IMR-90 (cell line): ENCODE measurements at regions not wholly inside any gene's neighbourhood (a gene's known extent, or its start where the extent isn't known, plus 50 kb on each side); places are given as distances from the start of the nearest gene placed in this dataset.

Source experiments
- ATAC-seq: fragments of 200-7000 bp; cut with Tn5 transposase; 2 replicates; pipeline ENCODE4 v1.9.1; 2020; ENCODE audit warnings: low read depth, mild to moderate bottlenecking, moderate library complexity
- BruUV-seq: library from RNA; stranded (reverse); fragments of 400-500 nt; replicated peaks from 2 replicates; lab custom pipeline; 2021; lab: Mats Ljungman, UMichigan
- CTCF ChIA-PET: fragments of 300-600 bp; formaldehyde crosslinking; extraction: SDS; loops from one replicate; lab custom pipeline; 2021; ENCODE audit warnings: antibody characterized with exemption; lab: Yijun Ruan, JAX
- POLR2A ChIA-PET: fragments of 300-600 bp; sonication (Branson Sonifier 250); formaldehyde crosslinking; loops from one replicate; lab custom pipeline; 2022; ENCODE audit warnings: antibody characterized with exemption; ENCODE audit not compliant: unreplicated experiment; lab: Charles Lee
- DNase-seq: peaks from one replicate; pipeline ENCODE4 v3.0.0; 2013
- H2AFZ ChIP-seq: replicated peaks from 2 replicates; pipeline ENCODE3; 2013; ENCODE audit warnings: low read length, mild to moderate bottlenecking; ENCODE audit not compliant: poor library complexity
- H2AK5ac ChIP-seq: 2 replicates; pipeline ENCODE4 v1.6.1; 2013; ENCODE audit warnings: low read depth, low read length, inconsistent platforms
- H2AK9ac ChIP-seq: replicated peaks from 2 replicates; pipeline ENCODE3; 2013; ENCODE audit warnings: mild to moderate bottlenecking, low read depth, low read length, moderate library complexity; ENCODE audit not compliant: poor library complexity
- H2BK120ac ChIP-seq: 2 replicates; pipeline ENCODE4 v1.6.1; 2013; ENCODE audit warnings: low read depth, low read length, inconsistent platforms
- H2BK15ac ChIP-seq: 3 replicates; pipeline ENCODE4 v1.6.1; 2013; ENCODE audit warnings: low read depth, low read length, inconsistent platforms
- H2BK20ac ChIP-seq: 2 replicates; pipeline ENCODE4 v1.6.1; 2013; ENCODE audit warnings: low read depth, mild to moderate bottlenecking, inconsistent platforms, low read length, moderate library complexity
- H2BK5ac ChIP-seq: 2 replicates; pipeline ENCODE4 v1.6.1; 2013; ENCODE audit warnings: mild to moderate bottlenecking, low read depth, low read length, inconsistent platforms; ENCODE audit not compliant: poor library complexity, severe bottlenecking
- H3K14ac ChIP-seq: replicated peaks from 2 replicates; pipeline ENCODE4 v1.6.1; 2013; ENCODE audit warnings: low read depth, low read length, inconsistent platforms
- H3K18ac ChIP-seq: 2 replicates; pipeline ENCODE4 v1.6.1; 2013; ENCODE audit warnings: low read depth, low read length, control low read depth
- H3K23ac ChIP-seq: 2 replicates; pipeline ENCODE4 v1.6.1; 2013; ENCODE audit warnings: low read depth, low read length, inconsistent platforms
- H3K27ac ChIP-seq: 2 replicates; pipeline ENCODE4 v1.5.1; 2013; ENCODE audit warnings: mild to moderate bottlenecking, control low read depth, low read length; ENCODE audit not compliant: insufficient read depth
- H3K27me3 ChIP-seq: 2 replicates; pipeline ENCODE4 v1.6.1; 2013; ENCODE audit warnings: low read length; ENCODE audit not compliant: control insufficient read depth, insufficient read depth
- H3K36me3 ChIP-seq: 2 replicates; pipeline ENCODE4 v1.6.1; 2013; ENCODE audit warnings: low read length, mixed read lengths; ENCODE audit not compliant: control insufficient read depth, insufficient read depth
- H3K4ac ChIP-seq: 2 replicates; pipeline ENCODE4 v1.6.1; 2013; ENCODE audit warnings: low read depth, low read length, inconsistent platforms
- H3K4me1 ChIP-seq: 2 replicates; pipeline ENCODE4 v1.6.1; 2013; ENCODE audit warnings: low read length, mixed read lengths; ENCODE audit not compliant: control insufficient read depth, insufficient read depth
- H3K4me2 ChIP-seq: 2 replicates; pipeline ENCODE4 v1.6.1; 2013; ENCODE audit warnings: low read depth, mild to moderate bottlenecking, control low read depth, low read length, moderate library complexity
- H3K4me3 ChIP-seq: 2 replicates; pipeline ENCODE4 v1.5.1; 2013; ENCODE audit warnings: low read depth, mild to moderate bottlenecking, control low read depth, low read length, moderate library complexity; ENCODE audit not compliant: insufficient read depth
- H3K56ac ChIP-seq: 2 replicates; pipeline ENCODE4 v1.6.1; 2013; ENCODE audit warnings: low read length, inconsistent platforms; ENCODE audit not compliant: insufficient read depth; ENCODE audit errors: extremely low read depth
- H3K79me1 ChIP-seq, 2 experiments: 2 replicates each; pipeline ENCODE4 v1.6.1; 2013; ENCODE audit warnings: low read length in 2 of 2, inconsistent platforms in 1 of 2, low read depth in 1 of 2
- H3K9ac ChIP-seq: 2 replicates; pipeline ENCODE4 v1.6.1; 2013; ENCODE audit warnings: low read depth, low read length, control low read depth
- H3K9me1 ChIP-seq: 2 replicates; pipeline ENCODE4 v1.6.1; 2013; ENCODE audit warnings: low read length, inconsistent platforms; ENCODE audit not compliant: insufficient read depth
- H3K9me3 ChIP-seq: 2 replicates; pipeline ENCODE4 v1.6.1; 2013; ENCODE audit warnings: low read length; ENCODE audit not compliant: control insufficient read depth, insufficient read depth
- H4K20me1 ChIP-seq: 2 replicates; pipeline ENCODE4 v1.6.1; 2013; ENCODE audit warnings: low read length, inconsistent platforms; ENCODE audit not compliant: insufficient read depth
- H4K5ac ChIP-seq: 2 replicates; pipeline ENCODE4 v1.6.1; 2013; ENCODE audit warnings: mild to moderate bottlenecking, low read depth, low read length, control low read depth
- H4K8ac ChIP-seq, 2 experiments: 2 replicates each; pipeline ENCODE4 v1.6.1; 2013; ENCODE audit warnings: low read depth in 2 of 2, low read length in 2 of 2, control low read depth in 1 of 2, inconsistent platforms in 1 of 2
- H4K91ac ChIP-seq: 2 replicates; pipeline ENCODE4 v1.6.1; 2013; ENCODE audit warnings: low read depth, low read length, inconsistent platforms; ENCODE audit not compliant: insufficient read depth
- BHLHE40 ChIP-seq: fragments of 150-350 bp; IDR thresholded peaks from 2 replicates; pipeline ENCODE4 v1.6.1; 2016; ENCODE audit warnings: mild to moderate bottlenecking, low read depth, low read length
- CEBPB ChIP-seq: IDR thresholded peaks from 2 replicates; pipeline ENCODE4 v1.6.1; 2012; ENCODE audit warnings: low read depth, low read length, improper control_type of control experiment
- CHD1 ChIP-seq: IDR thresholded peaks from 2 replicates; pipeline ENCODE4 v1.6.1; 2012; ENCODE audit warnings: low read depth, low read length, improper control_type of control experiment
- FOS ChIP-seq: fragments of 150-350 bp; IDR thresholded peaks from 2 replicates; pipeline ENCODE4 v1.6.1; 2016; ENCODE audit warnings: low read depth, low read length
- MAFK ChIP-seq: IDR thresholded peaks from 2 replicates; pipeline ENCODE4 v1.6.1; 2012; ENCODE audit warnings: low read depth, low read length, improper control_type of control experiment
- MAZ ChIP-seq: IDR thresholded peaks from 2 replicates; pipeline ENCODE4 v1.6.1; 2012; ENCODE audit warnings: low read depth, mild to moderate bottlenecking, low read length, improper control_type of control experiment, moderate library complexity, borderline replicate concordance
- MXI1 ChIP-seq: IDR thresholded peaks from 2 replicates; pipeline ENCODE4 v1.6.1; 2012; ENCODE audit warnings: low read depth, mild to moderate bottlenecking, low read length, moderate library complexity, borderline replicate concordance
- NFE2L2 ChIP-seq: fragments of 150-350 bp; IDR thresholded peaks from 2 replicates; pipeline ENCODE4 v1.6.1; 2016; ENCODE audit warnings: low read depth, mild to moderate bottlenecking, low read length
- POLR2A ChIP-seq: IDR thresholded peaks from 2 replicates; pipeline ENCODE4 v1.6.1; 2012; ENCODE audit warnings: mild to moderate bottlenecking, low read depth, low read length
- RAD21 ChIP-seq: IDR thresholded peaks from 2 replicates; pipeline ENCODE4 v1.6.1; 2012; ENCODE audit warnings: low read length, improper control_type of control experiment
- RCOR1 ChIP-seq: IDR thresholded peaks from 2 replicates; pipeline ENCODE4 v1.6.1; 2012; ENCODE audit warnings: mild to moderate bottlenecking, low read length, improper control_type of control experiment; ENCODE audit not compliant: insufficient replicate concordance
- RFX5 ChIP-seq: IDR thresholded peaks from 2 replicates; pipeline ENCODE4 v1.8.0; 2012; ENCODE audit warnings: low read depth, mild to moderate bottlenecking, low read length, moderate library complexity
- SMC3 ChIP-seq: fragments of 150-350 bp; IDR thresholded peaks from 2 replicates; pipeline ENCODE4 v1.6.1; 2016; ENCODE audit warnings: low read depth, mild to moderate bottlenecking, antibody characterized with exemption, low read length, moderate library complexity
- WGBS, 2 experiments: methylation state at CpG; one replicate each; pipeline versions ENCODE4 v1.1.5 to v1.1.7; 2013; ENCODE audit warnings: missing lambda C conversion rate in 2 of 2; ENCODE audit not compliant: insufficient read length in 1 of 2; ENCODE audit errors: extremely low coverage in 2 of 2; 5-methylcytosine and 5-hydroxymethylcytosine counted together
- dilution Hi-C: fragments of 300-500 bp; cut with HindIII; formaldehyde crosslinking; loops from one replicate; pipeline ENCODE4 v1.14.3; 2018; ENCODE audit warnings: low sequenced_read_pairs; ENCODE audit not compliant: unreplicated experiment
- in situ Hi-C: fragments of 300-500 bp; cut with MboI; formaldehyde crosslinking; loops from 3 replicates; pipeline ENCODE4 v1.14.3; 2019; ENCODE audit warnings: low sequenced_read_pairs, inconsistent platforms, mixed read lengths
- intact Hi-C: fragments of 100-400 bp; cut with micrococcal nuclease; formaldehyde crosslinking; loops from 2 replicates; pipeline ENCODE4 v1.10.0; 2022
- TF ChIP-seq, protein P1 (sequence below): fragments of 150-350 bp; IDR thresholded peaks from 2 replicates; pipeline ENCODE4 v1.6.1; 2016; ENCODE audit warnings: low read depth, mild to moderate bottlenecking, low read length, moderate library complexity, borderline replicate concordance
- TF ChIP-seq, protein P2 (sequence below): fragments of 150-350 bp; IDR thresholded peaks from 2 replicates; pipeline ENCODE4 v1.6.1; 2017; ENCODE audit warnings: mild to moderate bottlenecking, antibody characterized with exemption, low read length, low read depth
- TF ChIP-seq, protein P3 (sequence below): conservative IDR thresholded peaks from 2 replicates; pipeline ENCODE4 v1.5.1; 2012; ENCODE audit warnings: mild to moderate bottlenecking, low read depth, low read length, improper control_type of control experiment

DNA sequence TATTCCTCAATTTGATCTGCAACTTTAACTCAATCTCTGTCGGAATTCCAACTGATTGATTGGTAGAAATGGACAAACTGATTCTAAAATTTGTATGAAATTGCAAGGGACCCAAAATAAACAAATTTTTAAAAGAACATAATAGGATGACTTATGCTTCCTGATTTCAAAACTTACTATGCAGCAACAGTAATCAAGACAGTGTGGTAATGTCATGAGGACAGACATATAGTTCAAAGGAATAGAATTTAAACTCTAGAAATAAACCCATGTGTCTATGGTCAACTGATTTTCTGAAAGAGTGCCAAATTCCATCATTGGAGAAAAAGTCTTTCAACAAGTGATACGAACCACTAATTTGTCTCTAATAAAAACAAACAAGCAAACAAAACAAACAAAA is 1320.1 kb upstream of the GJE1 start:
- ChIA-PET CTCF (no interaction called here), POLR2A (no interaction called here)
- no peak overlapping the region for H4K5ac ChIP-seq
- no peak overlapping the region for H3K27ac ChIP-seq
- H3K4ac ChIP-seq: no peak overlapping the region
- BruUV-seq: no TSS peak
- no peaks in the 10 kb centered on the region for H3K79me1 ChIP-seq
- no peak overlapping the region for H3K4me2 ChIP-seq
- 83% methylated on average over 1 of the region's 2 CpGs; no CpG with 5 or more reads in 1 of the 2 experiments for WGBS, 2 experiments
- H2BK20ac ChIP-seq: no peak overlapping the region
- dilution Hi-C loops: no loop called here
- no peaks in the 10 kb centered on the region for H3K36me3 ChIP-seq
- ATAC-seq (no peak), DNase-seq (no peak)
- in situ Hi-C loops: no loop called here
- H3K14ac ChIP-seq: no peak overlapping the region
- H3K27me3 ChIP-seq: no peaks in the 10 kb centered on the region
- H2AK5ac ChIP-seq: no peak overlapping the region
- no peak overlapping the region for H3K23ac ChIP-seq
- no peak for TF ChIP-seq FOS
- no peak for TF ChIP-seq RCOR1
- TF ChIP-seq MXI1: no peak
- no peak for TF ChIP-seq NFE2L2
- no peak for TF ChIP-seq SMC3
- TF ChIP-seq, protein P1, sequence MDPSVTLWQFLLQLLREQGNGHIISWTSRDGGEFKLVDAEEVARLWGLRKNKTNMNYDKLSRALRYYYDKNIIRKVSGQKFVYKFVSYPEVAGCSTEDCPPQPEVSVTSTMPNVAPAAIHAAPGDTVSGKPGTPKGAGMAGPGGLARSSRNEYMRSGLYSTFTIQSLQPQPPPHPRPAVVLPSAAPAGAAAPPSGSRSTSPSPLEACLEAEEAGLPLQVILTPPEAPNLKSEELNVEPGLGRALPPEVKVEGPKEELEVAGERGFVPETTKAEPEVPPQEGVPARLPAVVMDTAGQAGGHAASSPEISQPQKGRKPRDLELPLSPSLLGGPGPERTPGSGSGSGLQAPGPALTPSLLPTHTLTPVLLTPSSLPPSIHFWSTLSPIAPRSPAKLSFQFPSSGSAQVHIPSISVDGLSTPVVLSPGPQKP: no peak
- no peak for TF ChIP-seq BHLHE40
- no peak for TF ChIP-seq POLR2A
- no peak for TF ChIP-seq MAZ
- TF ChIP-seq, protein P2, sequence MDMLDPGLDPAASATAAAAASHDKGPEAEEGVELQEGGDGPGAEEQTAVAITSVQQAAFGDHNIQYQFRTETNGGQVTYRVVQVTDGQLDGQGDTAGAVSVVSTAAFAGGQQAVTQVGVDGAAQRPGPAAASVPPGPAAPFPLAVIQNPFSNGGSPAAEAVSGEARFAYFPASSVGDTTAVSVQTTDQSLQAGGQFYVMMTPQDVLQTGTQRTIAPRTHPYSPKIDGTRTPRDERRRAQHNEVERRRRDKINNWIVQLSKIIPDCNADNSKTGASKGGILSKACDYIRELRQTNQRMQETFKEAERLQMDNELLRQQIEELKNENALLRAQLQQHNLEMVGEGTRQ: no peak
- no peak for TF ChIP-seq RFX5
- no peak for TF ChIP-seq CHD1
- TF ChIP-seq CEBPB: no peak
- TF ChIP-seq, protein P3, sequence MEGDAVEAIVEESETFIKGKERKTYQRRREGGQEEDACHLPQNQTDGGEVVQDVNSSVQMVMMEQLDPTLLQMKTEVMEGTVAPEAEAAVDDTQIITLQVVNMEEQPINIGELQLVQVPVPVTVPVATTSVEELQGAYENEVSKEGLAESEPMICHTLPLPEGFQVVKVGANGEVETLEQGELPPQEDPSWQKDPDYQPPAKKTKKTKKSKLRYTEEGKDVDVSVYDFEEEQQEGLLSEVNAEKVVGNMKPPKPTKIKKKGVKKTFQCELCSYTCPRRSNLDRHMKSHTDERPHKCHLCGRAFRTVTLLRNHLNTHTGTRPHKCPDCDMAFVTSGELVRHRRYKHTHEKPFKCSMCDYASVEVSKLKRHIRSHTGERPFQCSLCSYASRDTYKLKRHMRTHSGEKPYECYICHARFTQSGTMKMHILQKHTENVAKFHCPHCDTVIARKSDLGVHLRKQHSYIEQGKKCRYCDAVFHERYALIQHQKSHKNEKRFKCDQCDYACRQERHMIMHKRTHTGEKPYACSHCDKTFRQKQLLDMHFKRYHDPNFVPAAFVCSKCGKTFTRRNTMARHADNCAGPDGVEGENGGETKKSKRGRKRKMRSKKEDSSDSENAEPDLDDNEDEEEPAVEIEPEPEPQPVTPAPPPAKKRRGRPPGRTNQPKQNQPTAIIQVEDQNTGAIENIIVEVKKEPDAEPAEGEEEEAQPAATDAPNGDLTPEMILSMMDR: no peak
- TF ChIP-seq MAFK: no peak
- TF ChIP-seq RAD21: no peak
- no peak overlapping the region for H2BK5ac ChIP-seq
- H2BK15ac ChIP-seq: no peak overlapping the region
- no peak overlapping the region for H4K8ac ChIP-seq
- intact Hi-C loops: no loop called here
- H3K9me3 ChIP-seq: peaks cover 4% of the 10 kb centered on the region; the same call in 1 of the 2 replicates
- no peak overlapping the region for H3K18ac ChIP-seq
- no peak overlapping the region for H4K91ac ChIP-seq
- no peaks in the 10 kb centered on the region for H4K20me1 ChIP-seq
- H3K9me1 ChIP-seq: no peaks in the 10 kb centered on the region
- H3K9ac ChIP-seq: no peak overlapping the region
- H3K4me1 ChIP-seq: no peaks in the 10 kb centered on the region
- no peak overlapping the region for H2AFZ ChIP-seq
- no peak overlapping the region for H3K56ac ChIP-seq
- no peak overlapping the region for H3K4me3 ChIP-seq
- no peak overlapping the region for H2AK9ac ChIP-seq
- no peak overlapping the region for H2BK120ac ChIP-seq
